Activated naive CD8-positive, alpha-beta T cell treated with anti-CD3 and anti-CD28 coated beads, Interleukin-2, amount 10 ng/mL, durations not matched to agents 7 days and 5 days (primary cell): ENCODE measurements at regions not wholly inside any gene's neighbourhood (a gene's known extent, or its start where the extent isn't known, plus 50 kb on each side); places are given as distances from the start of the nearest gene placed in this dataset.
"Not testable (repeated sequence)": the region's sequence is repeated elsewhere in the genome, so short reads cannot be mapped to it uniquely, and the experiment has no call there.

ENCODE experiments used
- ATAC-seq: fragments of 150-1000 bp; cut with Tn5 transposase; one replicate; pipeline ENCODE4 v1.10.0; 2021; ENCODE audit warnings: low read depth, moderate library complexity
- POLR2A ChIA-PET: fragments of 350-600 bp; sonication (Branson Sonifier 250); formaldehyde crosslinking; loops from one replicate; lab custom pipeline; 2021; ENCODE audit warnings: antibody characterized with exemption; lab: Charles Lee
- DNase-seq: peaks from one replicate; pipeline ENCODE4 v3.0.0; 2021
- H3K27ac Mint-ChIP-seq: one replicate; pipeline ENCODE4 v1.8.0; 2022; ENCODE audit warnings: mild to moderate bottlenecking, mixed read lengths
- H3K27me3 Mint-ChIP-seq: one replicate; pipeline ENCODE4 v1.8.0; 2022; ENCODE audit warnings: mild to moderate bottlenecking, moderate library complexity, mixed read lengths
- H3K36me3 Mint-ChIP-seq: one replicate; pipeline ENCODE4 v1.8.0; 2021; ENCODE audit warnings: mild to moderate bottlenecking, mixed read lengths
- H3K4me1 Mint-ChIP-seq: one replicate; pipeline ENCODE4 v1.8.0; 2021; ENCODE audit warnings: mixed read lengths
- H3K4me3 Mint-ChIP-seq: one replicate; pipeline ENCODE4 v1.8.0; 2022; ENCODE audit warnings: mild to moderate bottlenecking, moderate library complexity, mixed read lengths
- H3K9me3 Mint-ChIP-seq: one replicate; pipeline ENCODE4 v1.8.0; 2021; ENCODE audit warnings: mixed read lengths

DNA sequence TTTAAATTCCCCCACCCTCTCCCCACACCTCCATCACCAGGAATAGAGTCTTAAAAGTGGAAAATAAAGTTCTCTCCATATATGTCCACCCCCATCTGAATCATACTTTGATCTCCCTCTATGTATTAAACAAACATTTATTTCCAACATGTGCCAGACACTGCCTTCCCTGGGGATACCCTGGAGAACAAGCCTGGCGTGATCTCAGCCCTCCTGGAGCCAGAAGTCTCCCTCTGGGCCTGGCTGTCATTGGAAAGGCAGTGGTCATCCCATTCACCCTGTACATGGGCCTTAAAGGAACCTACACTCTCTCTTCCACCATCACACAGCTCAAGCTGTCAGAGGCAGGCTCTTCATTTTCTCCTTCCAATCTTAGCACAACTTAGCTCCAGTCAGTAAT lies 143.6 kb downstream of the EMP1 start:
- H3K36me3 Mint-ChIP-seq, result no peaks in the 10 kb centered on the region
- DNase-seq, result no peak
- ATAC-seq, result no peak
- POLR2A ChIA-PET, result no interaction called here
- no peaks in the 10 kb centered on the region for H3K4me1 Mint-ChIP-seq
- no peaks in the 10 kb centered on the region for H3K9me3 Mint-ChIP-seq
- H3K27ac Mint-ChIP-seq, result no peak overlapping the region
- H3K4me3 Mint-ChIP-seq, result no peak overlapping the region
- H3K27me3 Mint-ChIP-seq, result peaks cover 12% of the 10 kb centered on the region

GRCh38 chr12:13339538-13339937 lies 143.0 kb downstream of the EMP1 start:
- peaks cover 15% of the 10 kb centered on the region for H3K27me3 Mint-ChIP-seq
- no peak overlapping the region for H3K27ac Mint-ChIP-seq
- H3K36me3 Mint-ChIP-seq, result no peaks in the 10 kb centered on the region
- ATAC-seq, result no peak
- no peak for DNase-seq
- no peaks in the 10 kb centered on the region for H3K9me3 Mint-ChIP-seq
- no peaks in the 10 kb centered on the region for H3K4me1 Mint-ChIP-seq
- H3K4me3 Mint-ChIP-seq, result no peak overlapping the region
- POLR2A ChIA-PET, result no interaction called here

DNA sequence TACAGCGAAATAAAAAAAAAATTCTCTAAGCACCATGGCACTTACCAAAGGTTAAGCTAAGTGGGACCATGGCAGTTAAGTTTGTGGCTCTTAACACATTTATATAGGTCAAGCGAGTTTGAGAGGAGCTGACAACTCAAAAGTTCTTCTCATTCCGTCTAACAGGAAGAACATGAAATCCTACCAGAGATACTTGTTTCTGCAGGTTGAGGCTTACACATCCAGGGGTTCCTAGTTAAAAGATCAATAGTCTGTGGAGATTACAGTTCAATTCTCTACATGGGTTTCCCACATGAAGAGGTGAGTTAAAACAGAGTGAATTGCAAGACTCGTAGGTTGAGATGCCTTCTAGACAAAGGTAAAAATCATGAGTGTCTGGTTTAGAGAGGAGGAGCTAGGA lies 142.6 kb downstream of the EMP1 start:
- H3K27ac Mint-ChIP-seq, result no peak overlapping the region
- peaks cover 15% of the 10 kb centered on the region for H3K27me3 Mint-ChIP-seq
- DNase-seq (no peak), ATAC-seq (no peak)
- POLR2A ChIA-PET, result no interaction called here
- H3K36me3 Mint-ChIP-seq, result no peaks in the 10 kb centered on the region
- H3K4me1 Mint-ChIP-seq, result no peaks in the 10 kb centered on the region
- no peak overlapping the region for H3K4me3 Mint-ChIP-seq
- H3K9me3 Mint-ChIP-seq, result no peaks in the 10 kb centered on the region

- H3K27ac Mint-ChIP-seq, result no peak overlapping the region
- no peaks in the 10 kb centered on the region for H3K36me3 Mint-ChIP-seq
- no peaks in the 10 kb centered on the region for H3K4me1 Mint-ChIP-seq
- H3K27me3 Mint-ChIP-seq, result peaks cover 12% of the 10 kb centered on the region
- H3K9me3 Mint-ChIP-seq, result peaks cover under 1% of the 10 kb centered on the region
- ATAC-seq (no peak), DNase-seq (no peak)
- POLR2A ChIA-PET, result no interaction called here
- H3K4me3 Mint-ChIP-seq, result no peak overlapping the region
Measured at GRCh38 chr12:13337791-13338190, 141.3 kb downstream of the EMP1 start.

DNA sequence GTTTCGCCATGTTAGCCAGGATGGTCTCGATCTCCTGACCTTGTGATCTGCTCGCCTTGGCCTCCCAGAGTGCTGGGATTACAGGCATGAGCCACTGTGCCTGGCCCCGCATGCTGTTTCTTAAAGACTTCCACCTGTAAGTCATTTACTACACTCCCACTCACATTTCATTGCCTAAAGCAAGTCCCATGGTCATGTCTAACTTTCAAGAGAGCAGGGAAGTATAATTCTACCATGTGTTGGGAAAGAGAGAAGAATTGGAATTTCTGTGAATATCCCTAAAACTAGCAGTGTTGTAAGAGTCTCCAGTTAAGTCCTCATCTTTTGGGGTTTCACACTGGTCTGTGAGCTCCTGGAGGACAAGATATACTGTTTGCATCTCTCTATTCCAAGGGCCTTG lies 139.7 kb downstream of the EMP1 start:
- POLR2A ChIA-PET, result no interaction called here
- peaks cover 9% of the 10 kb centered on the region for H3K27me3 Mint-ChIP-seq
- no peak overlapping the region for H3K4me3 Mint-ChIP-seq
- H3K4me1 Mint-ChIP-seq, result no peaks in the 10 kb centered on the region
- ATAC-seq, result no peak
- H3K36me3 Mint-ChIP-seq, result no peaks in the 10 kb centered on the region
- no peak for DNase-seq
- H3K27ac Mint-ChIP-seq, result no peak overlapping the region
- H3K9me3 Mint-ChIP-seq, result peaks cover 1% of the 10 kb centered on the region

DNA sequence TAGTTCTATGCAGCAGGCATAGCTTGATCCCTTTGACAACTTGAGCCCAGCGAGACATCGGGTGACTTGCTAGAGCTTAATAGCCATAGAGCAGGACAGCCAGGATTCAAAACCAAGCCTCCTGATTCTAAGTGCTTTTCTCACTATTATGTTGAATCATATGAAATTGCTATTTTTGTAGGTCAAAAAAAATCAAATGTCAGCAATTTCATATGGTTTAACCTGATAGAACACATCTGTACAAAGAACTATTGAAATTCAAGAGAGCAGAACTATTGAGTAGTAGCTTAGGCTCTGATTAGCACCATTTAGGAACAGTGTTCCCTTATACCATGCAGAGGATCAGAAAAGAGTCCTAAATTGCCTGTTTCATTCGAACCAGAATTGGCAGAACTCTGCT lies 132.0 kb downstream of the EMP1 start:
- Mint-ChIP-seq H3K4me3 (no peak overlapping the region), H3K4me1 (no peaks in the 10 kb centered on the region)

DNA sequence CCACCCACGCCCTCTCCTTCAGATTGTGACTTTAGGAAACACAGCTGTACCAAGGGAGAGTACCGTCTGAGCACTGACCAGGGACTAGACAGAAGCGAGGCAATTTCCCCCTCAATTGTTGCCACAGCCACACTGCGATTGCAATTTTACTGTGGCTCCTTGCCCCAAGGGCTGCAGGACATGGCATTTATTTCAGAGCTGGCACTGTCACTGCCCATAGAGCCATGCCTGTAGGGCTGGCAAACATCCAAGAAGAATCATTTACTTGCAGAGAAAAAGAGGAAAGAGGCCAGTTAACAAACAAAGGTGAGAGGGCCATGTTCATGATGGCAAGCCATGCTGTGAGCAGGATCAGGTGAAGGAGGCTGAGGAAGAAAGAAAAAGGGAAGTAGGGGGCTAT lies 129.6 kb downstream of the EMP1 start:
- Mint-ChIP-seq H3K36me3 (no peaks in the 10 kb centered on the region), H3K9me3 (peaks cover 2% of the 10 kb centered on the region), H3K4me1 (no peaks in the 10 kb centered on the region), H3K27me3 (peaks cover 13% of the 10 kb centered on the region), H3K4me3 (no peak overlapping the region), H3K27ac (peak overlapping the region; percentile 58)
- no peak for DNase-seq
- POLR2A ChIA-PET, result no interaction called here
- ATAC-seq, result no peak

More for the DNA sequence above, 132.0 kb downstream of the EMP1 start:
- Mint-ChIP-seq H3K27me3 (peaks cover 13% of the 10 kb centered on the region), H3K27ac (no peak overlapping the region), H3K9me3 (peaks cover 3% of the 10 kb centered on the region), H3K36me3 (no peaks in the 10 kb centered on the region)
- DNase-seq (no peak), ATAC-seq (no peak)
- POLR2A ChIA-PET, result no interaction called here

DNA sequence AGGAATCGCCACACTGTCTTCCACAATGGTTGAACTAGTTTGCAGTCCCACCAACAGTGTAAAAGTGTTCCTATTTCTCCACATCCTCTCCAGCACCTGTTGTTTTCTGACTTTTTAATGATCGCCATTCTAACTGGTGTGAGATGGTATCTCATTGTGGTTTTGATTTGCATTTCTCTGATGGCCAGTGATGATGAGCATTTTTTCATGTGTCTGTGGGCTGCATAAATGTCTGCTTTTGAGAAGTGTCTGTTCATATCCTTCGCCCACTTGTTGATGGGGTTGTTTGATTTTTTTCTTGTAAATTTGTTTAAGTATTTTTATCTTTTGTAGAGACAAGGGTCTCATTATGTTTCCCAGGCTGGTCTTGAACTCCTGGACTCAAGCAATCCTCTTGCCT lies 128.5 kb downstream of the EMP1 start:
- H3K27ac Mint-ChIP-seq, DNase-seq, ATAC-seq, H3K36me3 Mint-ChIP-seq, H3K9me3 Mint-ChIP-seq, H3K27me3 Mint-ChIP-seq, H3K4me3 Mint-ChIP-seq, POLR2A ChIA-PET, H3K4me1 Mint-ChIP-seq: not testable (repeated sequence)

- no peak for ATAC-seq
- no peaks in the 10 kb centered on the region for H3K4me1 Mint-ChIP-seq
- H3K27ac Mint-ChIP-seq, result no peak overlapping the region
- H3K4me3 Mint-ChIP-seq, result no peak overlapping the region
- no peaks in the 10 kb centered on the region for H3K36me3 Mint-ChIP-seq
- POLR2A ChIA-PET, result no interaction called here
- peaks cover 2% of the 10 kb centered on the region for H3K9me3 Mint-ChIP-seq
- DNase-seq, result no peak
- peaks cover 8% of the 10 kb centered on the region for H3K27me3 Mint-ChIP-seq
Measured at GRCh38 chr12:13318231-13319015, 121.9 kb downstream of the EMP1 start.

DNA sequence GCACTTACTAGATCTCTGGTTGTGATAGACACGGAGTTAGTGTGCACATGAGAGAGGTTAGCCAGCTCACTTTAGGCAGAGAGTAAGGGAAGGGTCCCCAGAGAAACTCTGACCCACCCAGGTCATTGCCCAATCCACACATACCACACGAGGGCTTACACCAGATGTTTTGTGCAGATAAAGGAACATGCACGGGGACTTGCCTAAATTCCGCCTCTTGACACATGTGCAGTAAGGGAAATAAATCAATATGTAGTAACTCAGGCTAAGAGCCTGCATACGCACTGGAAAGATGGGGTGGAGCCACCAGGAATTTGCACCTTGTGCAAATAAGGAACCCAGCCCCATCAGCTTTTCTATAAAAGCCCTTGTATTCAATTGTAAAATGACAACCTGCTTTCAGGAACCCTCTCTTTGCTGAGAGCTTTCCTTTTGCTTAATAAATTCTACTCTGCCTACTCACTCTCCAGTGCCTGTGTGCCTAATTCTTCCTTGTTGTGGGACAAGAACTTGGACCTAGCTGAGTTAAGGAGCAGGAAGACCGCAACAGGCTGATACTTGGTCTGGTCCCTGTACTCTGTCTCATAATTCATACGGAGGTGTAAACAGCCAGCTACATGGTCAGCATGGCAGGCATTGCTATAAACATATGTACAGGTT lies 120.2 kb downstream of the EMP1 start:
- Mint-ChIP-seq H3K9me3 (peaks cover 2% of the 10 kb centered on the region), H3K36me3 (no peaks in the 10 kb centered on the region), H3K27ac (no peak overlapping the region)

DNA sequence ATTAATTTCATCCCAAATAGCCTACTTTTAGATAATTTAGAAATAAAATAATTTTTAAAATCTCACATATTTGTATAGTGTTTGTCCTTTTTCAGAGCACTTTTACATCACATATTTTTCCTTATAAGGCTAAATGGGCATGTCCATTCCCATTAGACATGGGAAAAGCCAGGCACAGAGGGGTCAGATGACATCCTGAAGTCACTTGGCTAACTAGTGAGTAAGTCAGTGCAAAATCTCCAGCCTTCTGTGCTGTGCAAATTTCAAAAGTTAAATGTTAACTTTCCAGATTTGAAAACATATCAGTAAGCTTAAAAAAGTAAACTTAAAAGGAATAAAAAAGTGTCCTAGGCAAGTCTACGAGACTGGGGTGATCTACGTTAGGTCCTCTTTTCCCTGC lies 117.4 kb downstream of the EMP1 start:
- DNase-seq (no peak), ATAC-seq (no peak)
- Mint-ChIP-seq H3K27me3 (peaks cover 9% of the 10 kb centered on the region), H3K36me3 (no peaks in the 10 kb centered on the region), H3K27ac (no peak overlapping the region), H3K4me1 (no peaks in the 10 kb centered on the region), H3K9me3 (peaks cover 2% of the 10 kb centered on the region), H3K4me3 (no peak overlapping the region)
- POLR2A ChIA-PET, result no interaction called here

More for the DNA sequence above, 120.2 kb downstream of the EMP1 start:
- POLR2A ChIA-PET, result no interaction called here
- ATAC-seq, result no peak
- peaks cover 6% of the 10 kb centered on the region for H3K27me3 Mint-ChIP-seq
- H3K4me1 Mint-ChIP-seq, result no peaks in the 10 kb centered on the region
- no peak for DNase-seq
- no peak overlapping the region for H3K4me3 Mint-ChIP-seq

DNA sequence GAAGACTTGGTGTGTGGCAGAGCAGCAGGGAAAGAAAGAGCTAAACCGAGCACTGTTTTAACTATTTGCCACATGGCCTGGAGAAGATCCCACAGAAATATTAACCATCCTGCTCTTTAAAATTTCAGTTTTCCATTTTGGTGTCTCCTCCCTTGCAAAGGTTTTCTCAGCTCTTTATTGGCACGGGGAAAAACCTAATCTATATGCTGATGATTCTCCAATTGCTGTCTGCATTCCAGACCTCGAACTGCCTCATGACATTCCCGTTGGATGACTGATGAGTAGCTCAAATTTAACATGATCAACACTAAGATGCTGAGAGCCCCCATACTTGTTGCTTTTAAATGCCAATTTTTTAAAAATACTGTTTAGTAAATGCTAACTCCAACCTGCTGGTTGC lies 115.0 kb downstream of the EMP1 start:
- peaks cover 12% of the 10 kb centered on the region for H3K27me3 Mint-ChIP-seq
- no peak for ATAC-seq
- no peaks in the 10 kb centered on the region for H3K4me1 Mint-ChIP-seq
- POLR2A ChIA-PET, result no interaction called here
- H3K9me3 Mint-ChIP-seq, result no peaks in the 10 kb centered on the region
- no peak overlapping the region for H3K4me3 Mint-ChIP-seq
- no peak overlapping the region for H3K27ac Mint-ChIP-seq
- DNase-seq, result no peak
- no peaks in the 10 kb centered on the region for H3K36me3 Mint-ChIP-seq

- Mint-ChIP-seq H3K4me3 (no peak overlapping the region), H3K9me3 (no peaks in the 10 kb centered on the region), H3K27ac (no peak overlapping the region), H3K4me1 (no peaks in the 10 kb centered on the region), H3K36me3 (no peaks in the 10 kb centered on the region), H3K27me3 (peaks cover 19% of the 10 kb centered on the region)
- DNase-seq (no peak), ATAC-seq (no peak)
- POLR2A ChIA-PET, result no interaction called here
Measured at GRCh38 chr12:13307143-13307816, 110.8 kb downstream of the EMP1 start.

- Mint-ChIP-seq H3K27me3 (peaks cover 24% of the 10 kb centered on the region), H3K4me3 (no peak overlapping the region), H3K27ac (no peak overlapping the region), H3K4me1 (no peaks in the 10 kb centered on the region), H3K36me3 (no peaks in the 10 kb centered on the region), H3K9me3 (no peaks in the 10 kb centered on the region)
- DNase-seq (no peak), ATAC-seq (no peak)
- POLR2A ChIA-PET, result no interaction called here
Measured at GRCh38 chr12:13304924-13305323, 108.4 kb downstream of the EMP1 start.
